Left colon (tissue), 2 donors: ENCODE measurements at regions not wholly inside any gene's neighbourhood (a gene's known extent, or its start where the extent isn't known, plus 50 kb on each side); places are given as distances from the start of the nearest gene placed in this dataset.

Experiments
- ATAC-seq: fragments of 200-7000 bp; cut with Tn5 transposase; one replicate; pipeline ENCODE4 v1.9.1; 2020; ENCODE audit warnings: mild to moderate bottlenecking, moderate library complexity
- DNase-seq, 2 donors: peaks; one replicate each; pipeline ENCODE4 v3.0.0-alpha.2; 2020
- intact Hi-C, 2 donors: fragments of 100-400 bp; cut with DNase I in 1 of 2; cut with micrococcal nuclease in 1 of 2; formaldehyde crosslinking; loops; one replicate each; pipeline versions ENCODE4 v1.11.2 to v1.14.0; 2022; cut with DNase I, micrococcal nuclease
- donor health status: DM: no; HTN: no; CAD: no.
- donor health status: DM: yes; HTN: yes; CAD: no.

GRCh38 chr18:78776151-78776550 is 203.5 kb upstream of the SALL3 start:
- intact Hi-C loops: no loop called here
- no peak for ATAC-seq
- no peak for DNase-seq

GRCh38 chr18:78776706-78777285 is 202.8 kb upstream of the SALL3 start:
- peak; percentile 43 to 47 for DNase-seq
- ATAC-seq: peak; percentile 92
- intact Hi-C loops: no loop called here

- intact Hi-C loops: no loop called here
- no peak for ATAC-seq
- no peak for DNase-seq
Observed at GRCh38 chr18:78777992-78778391, 201.6 kb upstream of the SALL3 start.

- ATAC-seq: no peak
- intact Hi-C loops: no loop called here
- no peak for DNase-seq
Observed at GRCh38 chr18:78778651-78779050, 201.0 kb upstream of the SALL3 start.

- DNase-seq (no peak), ATAC-seq (no peak)
- intact Hi-C loops: no loop called here
Observed at GRCh38 chr18:78779996-78780718, 199.5 kb upstream of the SALL3 start.

GRCh38 chr18:78780719-78781600 is 198.7 kb upstream of the SALL3 start:
- intact Hi-C loops: no loop called here
- DNase-seq (no peak), ATAC-seq (no peak)

- intact Hi-C loops: no loop called here
- no peak for DNase-seq
- no peak for ATAC-seq
Observed at GRCh38 chr18:78781601-78781960, 198.0 kb upstream of the SALL3 start.

GRCh38 chr18:78782951-78783563 is 196.6 kb upstream of the SALL3 start:
- DNase-seq: no peak
- ATAC-seq: no peak
- intact Hi-C loops: no loop called here

- DNase-seq (no peak), ATAC-seq (no peak)
- intact Hi-C loops: no loop called here
Observed at GRCh38 chr18:78783564-78783960, 196.1 kb upstream of the SALL3 start.

- intact Hi-C loops: no loop called here
- no peak for ATAC-seq
- no peak for DNase-seq
Observed at GRCh38 chr18:78784861-78785260, 194.8 kb upstream of the SALL3 start.

GRCh38 chr18:78785706-78786105 is 193.9 kb upstream of the SALL3 start:
- DNase-seq (no peak), ATAC-seq (no peak)
- intact Hi-C loops: no loop called here

- intact Hi-C loops: no loop called here
- no peak for ATAC-seq
- DNase-seq: no peak
Observed at GRCh38 chr18:78786776-78787175, 192.8 kb upstream of the SALL3 start.

- no peak for ATAC-seq
- intact Hi-C loops: no loop called here
- DNase-seq: no peak
Observed at GRCh38 chr18:78787751-78788150, 191.9 kb upstream of the SALL3 start.

GRCh38 chr18:78788161-78788560 is 191.5 kb upstream of the SALL3 start:
- ATAC-seq (no peak), DNase-seq (no peak)
- intact Hi-C loops: no loop called here

GRCh38 chr18:78789850-78790249 is 189.8 kb upstream of the SALL3 start:
- DNase-seq (no peak), ATAC-seq (no peak)
- intact Hi-C loops: no loop called here

- DNase-seq (no peak), ATAC-seq (no peak)
- intact Hi-C loops: no loop called here
Observed at GRCh38 chr18:78790511-78790910, 189.1 kb upstream of the SALL3 start.

GRCh38 chr18:78790960-78791359 is 188.7 kb upstream of the SALL3 start:
- DNase-seq (no peak), ATAC-seq (no peak)
- intact Hi-C loops: no loop called here

- ATAC-seq (no peak), DNase-seq (no peak)
- intact Hi-C loops: no loop called here
Observed at GRCh38 chr18:78792094-78792493, 187.5 kb upstream of the SALL3 start.

- DNase-seq: no peak
- intact Hi-C loops: no loop called here
- ATAC-seq: no peak
Observed at GRCh38 chr18:78792736-78793135, 186.9 kb upstream of the SALL3 start.
